Neural cell (in vitro differentiated cells): ENCODE measurements at regions not wholly inside any gene's neighbourhood (a gene's known extent, or its start where the extent isn't known, plus 50 kb on each side); places are given as distances from the start of the nearest gene placed in this dataset.

Source experiments
- SMC3 ChIP-seq: fragments of 450-650 bp; conservative IDR thresholded peaks from 2 replicates; pipeline ENCODE4 v1.6.1; 2014; ENCODE audit warnings: antibody characterized with exemption, mild to moderate bottlenecking, moderate library complexity; ENCODE audit not compliant: poor library complexity
- TF ChIP-seq, protein P1 (sequence below): fragments of 450-650 bp; IDR thresholded peaks from 2 replicates; pipeline ENCODE4 v1.5.1; 2014; ENCODE audit warnings: antibody characterized with exemption, mild to moderate bottlenecking, moderate library complexity; ENCODE audit not compliant: poor library complexity, severe bottlenecking

- TF ChIP-seq SMC3, result no peak
- TF ChIP-seq, protein P1, sequence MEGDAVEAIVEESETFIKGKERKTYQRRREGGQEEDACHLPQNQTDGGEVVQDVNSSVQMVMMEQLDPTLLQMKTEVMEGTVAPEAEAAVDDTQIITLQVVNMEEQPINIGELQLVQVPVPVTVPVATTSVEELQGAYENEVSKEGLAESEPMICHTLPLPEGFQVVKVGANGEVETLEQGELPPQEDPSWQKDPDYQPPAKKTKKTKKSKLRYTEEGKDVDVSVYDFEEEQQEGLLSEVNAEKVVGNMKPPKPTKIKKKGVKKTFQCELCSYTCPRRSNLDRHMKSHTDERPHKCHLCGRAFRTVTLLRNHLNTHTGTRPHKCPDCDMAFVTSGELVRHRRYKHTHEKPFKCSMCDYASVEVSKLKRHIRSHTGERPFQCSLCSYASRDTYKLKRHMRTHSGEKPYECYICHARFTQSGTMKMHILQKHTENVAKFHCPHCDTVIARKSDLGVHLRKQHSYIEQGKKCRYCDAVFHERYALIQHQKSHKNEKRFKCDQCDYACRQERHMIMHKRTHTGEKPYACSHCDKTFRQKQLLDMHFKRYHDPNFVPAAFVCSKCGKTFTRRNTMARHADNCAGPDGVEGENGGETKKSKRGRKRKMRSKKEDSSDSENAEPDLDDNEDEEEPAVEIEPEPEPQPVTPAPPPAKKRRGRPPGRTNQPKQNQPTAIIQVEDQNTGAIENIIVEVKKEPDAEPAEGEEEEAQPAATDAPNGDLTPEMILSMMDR, result no peak
These were observed 59.6 kb upstream of the FOXN2 start for GRCh38 chr2:48254839-48255238.
